ENCODE measurements at regions not wholly inside any gene's neighbourhood (a gene's known extent, or its start where the extent isn't known, plus 50 kb on each side); places are given as distances from the start of the nearest gene placed in this dataset.

DNA sequence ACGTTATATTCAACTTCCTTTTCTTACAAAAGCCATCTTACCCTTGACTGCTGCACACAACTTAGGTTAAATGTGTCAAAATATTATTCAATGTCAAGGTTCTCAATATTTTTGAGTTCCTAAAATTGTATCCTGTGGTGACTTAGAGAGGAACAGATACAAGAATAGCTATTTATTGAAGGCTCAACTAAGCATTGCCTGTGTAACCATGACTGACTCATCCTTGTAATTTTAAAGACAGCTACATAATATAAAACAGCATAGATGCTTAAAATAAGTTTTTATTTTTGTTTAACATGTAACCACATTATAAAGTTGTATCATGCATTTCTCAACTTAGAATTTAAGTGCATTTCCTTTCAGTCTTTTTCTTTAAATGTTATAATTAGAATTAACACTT, 312.9 kb upstream of the RGMB start:
- TF ChIP-seq ZNF8 (CRISPR knock-in tag; IDR thresholded peaks at IDR 0.05) (no peak), CSDC2 (CRISPR knock-in tag; IDR thresholded peaks at IDR 0.05) (no peak), ZC3H10 (CRISPR knock-in tag; IDR thresholded peaks at IDR 0.05) (no peak), ESRRG (CRISPR knock-in tag; IDR thresholded peaks at IDR 0.05) (no peak), ZFP30 (CRISPR knock-in tag; IDR thresholded peaks at IDR 0.05) (no peak), ARNTL (CRISPR knock-in tag; IDR thresholded peaks at IDR 0.05; ENCODE audit: borderline replicate concordance, low read depth) (no peak)
- TF ChIP-seq, protein P1, sequence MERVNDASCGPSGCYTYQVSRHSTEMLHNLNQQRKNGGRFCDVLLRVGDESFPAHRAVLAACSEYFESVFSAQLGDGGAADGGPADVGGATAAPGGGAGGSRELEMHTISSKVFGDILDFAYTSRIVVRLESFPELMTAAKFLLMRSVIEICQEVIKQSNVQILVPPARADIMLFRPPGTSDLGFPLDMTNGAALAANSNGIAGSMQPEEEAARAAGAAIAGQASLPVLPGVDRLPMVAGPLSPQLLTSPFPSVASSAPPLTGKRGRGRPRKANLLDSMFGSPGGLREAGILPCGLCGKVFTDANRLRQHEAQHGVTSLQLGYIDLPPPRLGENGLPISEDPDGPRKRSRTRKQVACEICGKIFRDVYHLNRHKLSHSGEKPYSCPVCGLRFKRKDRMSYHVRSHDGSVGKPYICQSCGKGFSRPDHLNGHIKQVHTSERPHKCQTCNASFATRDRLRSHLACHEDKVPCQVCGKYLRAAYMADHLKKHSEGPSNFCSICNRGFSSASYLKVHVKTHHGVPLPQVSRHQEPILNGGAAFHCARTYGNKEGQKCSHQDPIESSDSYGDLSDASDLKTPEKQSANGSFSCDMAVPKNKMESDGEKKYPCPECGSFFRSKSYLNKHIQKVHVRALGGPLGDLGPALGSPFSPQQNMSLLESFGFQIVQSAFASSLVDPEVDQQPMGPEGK (CRISPR knock-in tag; IDR thresholded peaks at IDR 0.05; ENCODE audit: borderline replicate concordance), result no peak
